Middle frontal gyrus (tissue), 1 donor: ENCODE measurements at regions not wholly inside any gene's neighbourhood (a gene's known extent, or its start where the extent isn't known, plus 50 kb on each side); places are given as distances from the start of the nearest gene placed in this dataset.
"Not testable (repeated sequence)": the region's sequence is repeated elsewhere in the genome, so short reads cannot be mapped to it uniquely, and the experiment has no call there.

ENCODE experiments used
- DNase-seq: peaks from one replicate; pipeline ENCODE4 v3.0.0-alpha.2; 2015; ENCODE audit warnings: low spot score; ENCODE audit errors: extremely low spot score

GRCh38 chr15:96984121-96984671, 653.7 kb downstream of the NR2F2 start:
- DNase-seq, result not testable (repeated sequence)

GRCh38 chr15:96992817-96993216, 662.3 kb downstream of the NR2F2 start:
- DNase-seq, result no peak

- DNase-seq, result no peak
Measured at GRCh38 chr15:96997538-96997937, 667.0 kb downstream of the NR2F2 start.

GRCh38 chr15:97009031-97009431, 678.5 kb downstream of the NR2F2 start:
- no peak for DNase-seq

GRCh38 chr15:97012986-97013385, 682.5 kb downstream of the NR2F2 start:
- no peak for DNase-seq

- no peak for DNase-seq
Measured at GRCh38 chr15:97013491-97013890, 683.0 kb downstream of the NR2F2 start.

- no peak for DNase-seq
Measured at GRCh38 chr15:97014001-97014400, 683.5 kb downstream of the NR2F2 start.

GRCh38 chr15:97023488-97023844, 693.0 kb downstream of the NR2F2 start:
- no peak for DNase-seq

GRCh38 chr15:97026781-97027180, 696.3 kb downstream of the NR2F2 start:
- no peak for DNase-seq

GRCh38 chr15:97027772-97028171, 697.3 kb downstream of the NR2F2 start:
- no peak for DNase-seq

GRCh38 chr15:97030251-97030650, 699.8 kb downstream of the NR2F2 start:
- no peak for DNase-seq

GRCh38 chr15:97036301-97036700, 705.8 kb downstream of the NR2F2 start:
- DNase-seq, result no peak

GRCh38 chr15:97037080-97037479, 706.6 kb downstream of the NR2F2 start:
- no peak for DNase-seq

GRCh38 chr15:97045666-97046421, 715.3 kb downstream of the NR2F2 start:
- DNase-seq, result no peak

- no peak for DNase-seq
Measured at GRCh38 chr15:97052513-97052912, 722.0 kb downstream of the NR2F2 start.

GRCh38 chr15:97053635-97054034, 723.1 kb downstream of the NR2F2 start:
- DNase-seq, result no peak

GRCh38 chr15:97057503-97057902, 727.0 kb downstream of the NR2F2 start:
- no peak for DNase-seq

GRCh38 chr15:97059281-97059680, 728.8 kb downstream of the NR2F2 start:
- no peak for DNase-seq

- no peak for DNase-seq
Measured at GRCh38 chr15:97061392-97061791, 730.9 kb downstream of the NR2F2 start.

- DNase-seq, result no peak
Measured at GRCh38 chr15:97071668-97072067, 741.2 kb downstream of the NR2F2 start.

GRCh38 chr15:97072545-97072944, 742.0 kb downstream of the NR2F2 start:
- no peak for DNase-seq

GRCh38 chr15:97076011-97076410, 745.5 kb downstream of the NR2F2 start:
- no peak for DNase-seq

GRCh38 chr15:97077975-97078374, 747.5 kb downstream of the NR2F2 start:
- no peak for DNase-seq
